D721Med (cell line): ENCODE measurements at regions not wholly inside any gene's neighbourhood (a gene's known extent, or its start where the extent isn't known, plus 50 kb on each side); places are given as distances from the start of the nearest gene placed in this dataset.

ENCODE experiments used
- DNase-seq: peaks from one replicate; pipeline ENCODE4 v3.0.0; 2011; ENCODE audit warnings: low spot score; ENCODE audit not compliant: insufficient read length
- FAIRE-seq: peaks from 2 replicates; lab custom pipeline; 2011; peaks lifted over from hg19 to GRCh38; lab: Jason Lieb, UNC
- CTCF ChIP-seq: IDR thresholded peaks from 2 replicates; pipeline ENCODE4 v1.5.1; 2012; ENCODE audit warnings: mild to moderate bottlenecking, control low read depth; ENCODE audit not compliant: insufficient read depth; ENCODE audit errors: missing control alignments

DNA sequence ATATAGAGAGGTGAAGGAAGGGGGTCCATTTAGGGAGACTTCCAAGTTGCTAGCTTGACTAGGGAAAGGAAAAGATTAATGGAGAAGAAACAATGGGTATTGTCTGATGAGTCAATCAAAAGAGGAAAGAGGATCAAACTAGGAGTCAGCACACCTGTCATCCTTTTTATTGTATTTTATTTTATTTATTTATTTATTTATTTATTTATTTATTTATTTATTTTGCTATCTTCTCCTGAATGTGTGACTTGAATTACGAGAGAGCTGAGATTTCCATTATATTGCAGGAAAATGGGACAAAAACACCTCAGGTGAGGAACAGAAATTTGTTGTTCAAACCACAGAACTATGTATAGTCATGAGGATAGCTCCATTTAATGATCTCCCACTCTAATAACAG, 58.9 kb downstream of the NUDT11 start:
- TF ChIP-seq CTCF: no peak
- FAIRE-seq (no peak), DNase-seq (no peak)

GRCh38 chrX:51435101-51435500, 61.3 kb downstream of the NUDT11 start:
- DNase-seq: no peak
- no peak for FAIRE-seq
- TF ChIP-seq CTCF: no peak

GRCh38 chrX:51421972-51422597, 74.3 kb downstream of the NUDT11 start:
- FAIRE-seq (no peak), DNase-seq (no peak)
- no peak for TF ChIP-seq CTCF

DNA sequence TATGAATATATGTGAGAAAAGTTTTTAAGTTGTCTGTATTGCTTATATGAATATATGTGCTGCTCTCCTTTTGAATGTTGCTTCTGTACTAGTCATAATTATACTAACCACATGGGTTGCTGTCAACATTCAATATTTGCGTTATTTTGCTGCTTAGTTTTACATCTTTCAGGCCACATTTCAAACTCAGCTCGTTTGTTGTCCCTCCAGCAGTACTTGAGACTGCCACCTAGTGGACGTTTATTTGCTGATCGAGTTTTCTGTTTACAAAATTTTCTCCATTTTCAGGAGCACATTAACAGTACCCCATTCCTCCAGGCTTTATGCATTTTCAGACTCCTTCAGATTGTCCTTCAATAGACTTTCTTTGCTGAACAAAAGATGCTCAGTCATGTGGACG, 75.8 kb downstream of the NUDT11 start:
- DNase-seq (no peak), FAIRE-seq (no peak)
- TF ChIP-seq CTCF: peak; percentile 51

- no peak for DNase-seq
- no peak for TF ChIP-seq CTCF
- no peak for FAIRE-seq
Measured at GRCh38 chrX:51408462-51408861, 75.8 kb downstream of the NUDT10 start.

GRCh38 chrX:51407520-51408409, 75.1 kb downstream of the NUDT10 start:
- FAIRE-seq: no peak
- no peak for DNase-seq
- no peak for TF ChIP-seq CTCF
